ENCODE measurements at regions not wholly inside any gene's neighbourhood (a gene's known extent, or its start where the extent isn't known, plus 50 kb on each side); places are given as distances from the start of the nearest gene placed in this dataset.

DNA sequence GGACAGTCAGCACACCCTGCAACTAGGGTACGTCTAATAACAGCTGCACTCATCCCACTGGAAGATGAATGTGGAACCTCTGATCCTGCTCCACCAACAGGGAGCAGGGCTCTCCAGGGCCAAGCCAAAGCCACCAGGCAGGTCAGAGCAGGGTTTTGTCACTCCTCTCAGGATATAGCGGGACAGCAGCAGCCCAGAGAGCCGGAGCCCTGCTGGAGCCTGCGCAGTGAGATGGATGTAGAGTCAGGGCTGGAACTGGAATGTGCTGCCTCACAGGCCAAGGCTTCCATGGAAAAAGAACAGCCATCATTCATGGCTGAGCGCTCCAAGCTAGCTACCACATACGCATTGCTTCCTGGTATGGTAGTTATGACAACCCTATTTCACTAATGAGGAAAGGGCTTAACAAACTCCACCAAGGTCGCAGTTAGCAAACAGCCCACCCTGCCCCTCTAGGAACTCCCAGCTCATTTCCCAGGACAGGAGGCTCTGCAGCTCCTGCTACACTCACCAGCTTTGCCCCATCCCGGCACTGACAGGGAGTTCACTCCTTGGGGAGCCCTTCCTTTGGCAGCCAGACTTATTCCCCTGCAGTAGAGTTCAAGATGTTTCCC lies 85.2 kb downstream of the HS1BP3 start:
- ChIA-PET CTCF (interaction anchor here (1.3 to 4.0 kb wide), 3 partner anchors 9 to 44 kb away, joined by 3 to 10 read pairs (median 4); no protein-coding TSS in a partner anchor), POLR2A (interaction anchor here (2.2 kb wide), 1 partner anchor 119 kb away, joined by 15 read pairs; the partner anchor contains the start of gene RHOB)
- DNase-seq (ENCODE audit: extremely low spot score), result no peak
- TF ChIP-seq, protein P1, sequence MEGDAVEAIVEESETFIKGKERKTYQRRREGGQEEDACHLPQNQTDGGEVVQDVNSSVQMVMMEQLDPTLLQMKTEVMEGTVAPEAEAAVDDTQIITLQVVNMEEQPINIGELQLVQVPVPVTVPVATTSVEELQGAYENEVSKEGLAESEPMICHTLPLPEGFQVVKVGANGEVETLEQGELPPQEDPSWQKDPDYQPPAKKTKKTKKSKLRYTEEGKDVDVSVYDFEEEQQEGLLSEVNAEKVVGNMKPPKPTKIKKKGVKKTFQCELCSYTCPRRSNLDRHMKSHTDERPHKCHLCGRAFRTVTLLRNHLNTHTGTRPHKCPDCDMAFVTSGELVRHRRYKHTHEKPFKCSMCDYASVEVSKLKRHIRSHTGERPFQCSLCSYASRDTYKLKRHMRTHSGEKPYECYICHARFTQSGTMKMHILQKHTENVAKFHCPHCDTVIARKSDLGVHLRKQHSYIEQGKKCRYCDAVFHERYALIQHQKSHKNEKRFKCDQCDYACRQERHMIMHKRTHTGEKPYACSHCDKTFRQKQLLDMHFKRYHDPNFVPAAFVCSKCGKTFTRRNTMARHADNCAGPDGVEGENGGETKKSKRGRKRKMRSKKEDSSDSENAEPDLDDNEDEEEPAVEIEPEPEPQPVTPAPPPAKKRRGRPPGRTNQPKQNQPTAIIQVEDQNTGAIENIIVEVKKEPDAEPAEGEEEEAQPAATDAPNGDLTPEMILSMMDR (IDR thresholded peaks at IDR 0.05; ENCODE audit: control extremely low read depth, extremely low read depth, low read depth, missing control alignments), result no peak

DNA sequence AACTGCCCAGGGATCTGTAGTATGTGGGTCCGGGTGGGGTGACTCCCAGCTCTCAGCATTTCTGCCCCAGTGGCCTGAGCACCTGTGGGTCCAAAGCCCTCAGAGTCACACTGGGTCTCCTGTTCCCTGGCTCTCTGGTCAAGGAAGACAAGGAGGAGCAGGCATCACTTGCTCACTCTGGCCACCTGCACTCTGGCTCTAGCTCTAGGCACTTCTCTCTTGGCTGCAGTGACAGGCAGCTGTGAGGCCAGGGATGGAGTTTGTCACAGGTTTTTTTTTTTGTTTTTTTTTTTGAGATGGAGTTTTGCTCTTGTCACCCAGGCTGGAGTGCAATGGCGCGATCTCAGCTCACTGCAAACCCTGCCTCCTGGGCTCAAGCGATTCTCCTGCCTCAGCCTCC lies 84.6 kb downstream of the HS1BP3 start:
- POLR2A ChIA-PET, result interaction anchor here (2.2 kb wide), 1 partner anchor 120 kb away, joined by 15 read pairs; the partner anchor contains the start of gene RHOB
- DNase-seq (ENCODE audit: extremely low spot score), result no peak
- CTCF ChIA-PET, result interaction anchor here (1.3 to 4.0 kb wide), 3 partner anchors 8 to 44 kb away, joined by 3 to 10 read pairs (median 4); no protein-coding TSS in a partner anchor
- TF ChIP-seq, protein P1 (IDR thresholded peaks at IDR 0.05; ENCODE audit: control extremely low read depth, extremely low read depth, low read depth, missing control alignments), result no peak

DNA sequence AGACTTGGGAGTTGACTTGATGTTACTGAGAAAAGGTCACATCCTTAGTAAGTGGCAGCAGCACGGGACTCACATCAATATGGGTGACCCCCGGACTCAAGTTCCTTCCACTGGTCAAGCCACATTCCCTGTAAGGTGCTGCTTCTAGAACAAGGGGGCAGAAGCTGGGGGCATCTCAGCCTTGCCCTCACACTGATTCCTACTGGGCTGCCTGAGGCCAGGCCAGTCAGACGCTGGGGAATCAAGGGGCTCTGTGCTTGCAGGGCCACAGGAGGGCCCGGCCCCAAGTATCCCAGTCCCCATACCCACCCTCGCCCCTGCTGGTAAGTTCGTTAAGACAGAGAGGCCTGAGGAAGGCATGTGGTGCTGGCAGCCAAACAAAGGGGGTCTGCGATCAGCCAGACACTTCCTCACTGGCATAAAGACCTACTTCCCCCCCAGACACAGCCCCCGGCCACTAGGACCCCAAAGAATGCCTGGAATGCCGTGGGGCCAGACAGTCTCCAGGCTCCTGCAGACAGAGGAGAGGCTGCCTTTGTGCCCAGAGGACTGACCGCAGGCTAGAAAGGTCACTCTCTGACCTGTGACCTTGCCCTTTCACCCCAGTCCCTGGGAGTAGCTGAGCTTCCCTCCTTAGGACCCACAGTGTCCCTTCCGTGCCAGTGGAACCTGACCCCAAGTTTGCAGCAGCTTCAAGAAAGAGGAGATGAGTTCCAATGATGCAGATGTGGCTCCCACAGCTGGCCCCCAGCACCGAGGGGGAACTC lies 83.6 kb downstream of the HS1BP3 start:
- CTCF ChIA-PET, result interaction anchor here (1.0 kb wide), 1 partner anchor 23 kb away, joined by 4 read pairs; no protein-coding TSS in a partner anchor
- TF ChIP-seq, protein P1 (IDR thresholded peaks at IDR 0.05; ENCODE audit: control extremely low read depth, extremely low read depth, low read depth, missing control alignments), result no peak
- DNase-seq (ENCODE audit: extremely low spot score), result no peak
- POLR2A ChIA-PET, result interaction anchor here (1.7 to 2.2 kb wide), 2 partner anchors 120 to 121 kb away, joined by 7 to 15 read pairs; partner anchors contain the start of gene RHOB
